K562 (cell line): ENCODE measurements at regions not wholly inside any gene's neighbourhood (a gene's known extent, or its start where the extent isn't known, plus 50 kb on each side); places are given as distances from the start of the nearest gene placed in this dataset.

Experiments
- CBFA2T2 ChIP-seq: fragments of 450-650 bp; conservative IDR thresholded peaks from 2 replicates; pipeline ENCODE4 v1.6.1; 2017; ENCODE audit warnings: mild to moderate bottlenecking
- CBFA2T3 ChIP-seq: fragments of 450-650 bp; IDR thresholded peaks from 2 replicates; pipeline ENCODE4 v1.6.1; 2017
- DNMT1 ChIP-seq: fragments of 450-650 bp; IDR thresholded peaks from 2 replicates; pipeline ENCODE4 v1.6.1; 2016; ENCODE audit warnings: antibody characterized with exemption, mild to moderate bottlenecking
- DPF2 ChIP-seq: fragments of 450-650 bp; IDR thresholded peaks from 2 replicates; pipeline ENCODE4 v1.6.1; 2016
- EHMT2 ChIP-seq: fragments of 450-650 bp; IDR thresholded peaks from 2 replicates; pipeline ENCODE4 v1.6.1; 2018; ENCODE audit warnings: antibody characterized with exemption
- ELF1 ChIP-seq: fragments of 200-800 bp; sonication (Bioruptor generic); IDR thresholded peaks from 2 replicates; pipeline ENCODE4 v1.6.1; 2016; ENCODE audit warnings: missing genetic modification characterization, missing compliant biosample characterization
- ESRRA ChIP-seq: fragments of 450-650 bp; IDR thresholded peaks from 2 replicates; pipeline ENCODE4 v1.6.1; 2014; ENCODE audit warnings: low read depth, mild to moderate bottlenecking, moderate library complexity, borderline replicate concordance
- FOS ChIP-seq: IDR thresholded peaks from 3 replicates; pipeline ENCODE4 v1.6.1; 2011; ENCODE audit not compliant: insufficient read length; ENCODE audit errors: extremely low read depth
- FOSL1 ChIP-seq: fragments of 200-800 bp; sonication (Bioruptor generic); conservative IDR thresholded peaks from 2 replicates; pipeline ENCODE4 v1.6.1; 2016; ENCODE audit warnings: missing genetic modification characterization, missing compliant biosample characterization
- FOXJ3 ChIP-seq: sonication (generic); formaldehyde crosslinking; IDR thresholded peaks from 2 replicates; pipeline ENCODE4 v1.4.0; 2020; ENCODE audit warnings: mild to moderate bottlenecking, missing genetic modification reagents
- GATAD2A ChIP-seq: fragments of 450-650 bp; IDR thresholded peaks from 2 replicates; pipeline ENCODE4 v1.6.1; 2017
- HDAC1 ChIP-seq, 2 experiments: fragments of 450-650 bp; IDR thresholded peaks; 2 replicates each; pipeline ENCODE4 v1.6.1; 2016 to 2017; ENCODE audit warnings: inconsistent platforms in 1 of 2, mild to moderate bottlenecking in 1 of 2, moderate library complexity in 1 of 2
- HMGN3 ChIP-seq: IDR thresholded peaks from 2 replicates; pipeline ENCODE4 v1.6.1; 2011; ENCODE audit warnings: borderline replicate concordance, low read depth, mild to moderate bottlenecking, mixed read lengths, low read length; ENCODE audit not compliant: insufficient read length; ENCODE audit errors: extremely low read depth
- IFI16 ChIP-seq: fragments of 250-450 bp; sonication (Bioruptor Pico); IDR thresholded peaks from 2 replicates; pipeline ENCODE4 v2.1.2; 2022; ENCODE audit warnings: mild to moderate bottlenecking, inconsistent platforms
- KDM1A ChIP-seq, 2 experiments: fragments of 450-650 bp; IDR thresholded peaks; 2 replicates each; pipeline ENCODE4 v1.6.1; 2016; ENCODE audit warnings: mild to moderate bottlenecking in 2 of 2
- MCM2 ChIP-seq: fragments of 450-650 bp; IDR thresholded peaks from 2 replicates; pipeline ENCODE4 v1.6.1; 2017; ENCODE audit warnings: low read depth, mild to moderate bottlenecking
- MIER1 ChIP-seq: fragments of 450-650 bp; IDR thresholded peaks from 2 replicates; pipeline ENCODE4 v1.6.1; 2016; ENCODE audit warnings: antibody characterized with exemption, mild to moderate bottlenecking, low read depth
- MTA1 ChIP-seq: fragments of 450-650 bp; IDR thresholded peaks from 2 replicates; pipeline ENCODE4 v1.6.1; 2017; ENCODE audit warnings: borderline replicate concordance
- NCOA1 ChIP-seq: fragments of 450-650 bp; IDR thresholded peaks from 2 replicates; pipeline ENCODE4 v1.6.1; 2016; ENCODE audit warnings: low read depth
- RCOR1 ChIP-seq, 2 experiments: IDR thresholded peaks; 2 replicates each; pipeline ENCODE4 v1.6.1; 2012; ENCODE audit warnings: low read depth in 2 of 2, low read length in 2 of 2, borderline replicate concordance in 1 of 2, improper control_type of control experiment in 1 of 2
- SMARCC2 ChIP-seq: fragments of 450-650 bp; IDR thresholded peaks from 2 replicates; pipeline ENCODE4 v1.6.1; 2017; ENCODE audit warnings: antibody characterized with exemption, moderate library complexity, mild to moderate bottlenecking, low read depth
- SP1 ChIP-seq: sonication (generic); formaldehyde crosslinking; IDR thresholded peaks from 2 replicates; pipeline ENCODE4 v1.8.1; 2022; ENCODE audit warnings: mild to moderate bottlenecking, missing genetic modification reagents
- SPI1 ChIP-seq: IDR thresholded peaks from 2 replicates; pipeline ENCODE4 v1.6.1; 2011; ENCODE audit warnings: low read depth, low read length, control low read depth, borderline replicate concordance
- TAL1 ChIP-seq: fragments of 450-650 bp; IDR thresholded peaks from 2 replicates; pipeline ENCODE4 v1.6.1; 2016; ENCODE audit warnings: mild to moderate bottlenecking
- TBL1XR1 ChIP-seq, 2 experiments: IDR thresholded peaks; 2 replicates each; pipeline ENCODE4 v1.6.1; 2012; ENCODE audit warnings: improper control_type of control experiment in 2 of 2, low read length in 2 of 2, mild to moderate bottlenecking in 1 of 2
- TEAD4 ChIP-seq, 2 experiments: sonication (generic) in 1 of 2; formaldehyde crosslinking in 1 of 2; IDR thresholded peaks; 2 replicates each; pipeline versions ENCODE4 v1.6.1 to v1.8.0; 2012 to 2022; ENCODE audit warnings: borderline replicate concordance in 1 of 2, inconsistent platforms in 1 of 2, low read length in 1 of 2, mild to moderate bottlenecking in 1 of 2, missing genetic modification reagents in 1 of 2
- TOE1 ChIP-seq, 2 experiments: fragments of 450-650 bp in 1 of 2; sonication (generic) in 1 of 2; formaldehyde crosslinking in 1 of 2; IDR thresholded peaks; 2 replicates each; pipeline versions ENCODE4 v1.7.1 to v1.8.0; 2016 to 2022; ENCODE audit warnings: borderline replicate concordance in 2 of 2, mild to moderate bottlenecking in 2 of 2, antibody characterized with exemption in 1 of 2, inconsistent platforms in 1 of 2, low read depth in 1 of 2, missing genetic modification reagents in 1 of 2, moderate library complexity in 1 of 2
- ZNF146 ChIP-seq: IDR thresholded peaks from one replicate; pipeline ENCODE4 v1.6.1; 2018; ENCODE audit warnings: missing compliant biosample characterization; ENCODE audit not compliant: unreplicated experiment
- ZNF644 ChIP-seq: fragments of 200-800 bp; sonication (Bioruptor generic); IDR thresholded peaks from 2 replicates; pipeline ENCODE4 v1.6.1; 2016; ENCODE audit warnings: low read depth, missing genetic modification characterization, missing compliant biosample characterization
- TF ChIP-seq, protein P1 (sequence below): fragments of 450-650 bp; IDR thresholded peaks from one replicate; pipeline ENCODE4 v1.6.1; 2018; ENCODE audit warnings: mild to moderate bottlenecking, moderate library complexity; ENCODE audit not compliant: partially characterized antibody
- TF ChIP-seq, protein P2 (sequence below): sonication (generic); IDR thresholded peaks from 2 replicates; pipeline ENCODE4 v1.6.1; 2016

DNA sequence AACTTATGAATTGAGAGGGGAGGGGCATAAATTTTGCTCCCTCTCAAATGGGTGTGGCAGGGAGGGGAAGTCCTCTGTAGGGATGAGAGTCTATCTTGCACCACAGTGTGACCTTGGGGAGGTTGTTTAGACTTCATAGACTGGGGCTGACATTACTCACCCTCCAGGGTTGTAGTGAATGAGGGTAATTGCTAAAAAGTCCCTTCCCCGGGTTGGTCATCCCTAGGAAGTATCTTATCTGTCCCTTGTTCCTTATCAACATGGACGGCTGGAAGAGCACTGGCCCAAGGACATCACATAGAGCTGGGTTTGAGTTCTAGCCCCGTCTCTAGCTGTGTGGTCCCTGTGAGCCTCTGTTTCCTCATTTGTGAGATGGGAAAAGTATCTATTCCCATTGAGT is 52.4 kb upstream of the SLC2A1 start (continued):
- TF ChIP-seq, protein P1, sequence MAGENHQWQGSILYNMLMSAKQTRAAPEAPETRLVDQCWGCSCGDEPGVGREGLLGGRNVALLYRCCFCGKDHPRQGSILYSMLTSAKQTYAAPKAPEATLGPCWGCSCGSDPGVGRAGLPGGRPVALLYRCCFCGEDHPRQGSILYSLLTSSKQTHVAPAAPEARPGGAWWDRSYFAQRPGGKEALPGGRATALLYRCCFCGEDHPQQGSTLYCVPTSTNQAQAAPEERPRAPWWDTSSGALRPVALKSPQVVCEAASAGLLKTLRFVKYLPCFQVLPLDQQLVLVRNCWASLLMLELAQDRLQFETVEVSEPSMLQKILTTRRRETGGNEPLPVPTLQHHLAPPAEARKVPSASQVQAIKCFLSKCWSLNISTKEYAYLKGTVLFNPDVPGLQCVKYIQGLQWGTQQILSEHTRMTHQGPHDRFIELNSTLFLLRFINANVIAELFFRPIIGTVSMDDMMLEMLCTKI = no peak
- TF ChIP-seq IFI16 (CRISPR knock-in tag) (no peak), ZNF644 (no peak), TOE1 (IDR thresholded peaks at IDR 0.05; ENCODE audit: borderline replicate concordance) (no peak), TOE1 (CRISPR knock-in tag; IDR thresholded peaks at IDR 0.05; ENCODE audit: borderline replicate concordance, low read depth) (peak; percentile 62; the same call in 1 of the 2 replicates), FOSL1 (tag) (peak; percentile 88), SPI1 (0 out of 2 replicates have a peak, but pooled peaks have one; percentile 49), TAL1 (peak; percentile 27; the same call in 1 of the 2 replicates), TBL1XR1 (IDR thresholded peaks at IDR 0.05; ENCODE audit: low read length in 2 of 2) (peak in 1 of 2 experiments; percentile 32; a peak in 1 of 4 replicates), SP1 (CRISPR knock-in tag) (0 out of 2 replicates have a peak, but pooled peaks have one; percentile 29), FOXJ3 (CRISPR knock-in tag) (no peak), NCOA1 (no peak), GATAD2A (0 out of 2 replicates have a peak, but pooled peaks have one; percentile 25), DPF2 (peak; percentile 66), HDAC1 (IDR thresholded peaks at IDR 0.05) (0 out of 4 replicates have a peak, but pooled peaks of 1 of the 2 experiments have one; percentile 25), ELF1 (tag) (no peak), MIER1 (no peak), MCM2 (no peak), MTA1 (0 out of 2 replicates have a peak, but pooled peaks have one; percentile 25), DNMT1 (no peak), KDM1A (IDR thresholded peaks at IDR 0.05) (peak; percentile 18 to 57; a peak in 2 of 4 replicates), ESRRA (peak; percentile 99), CBFA2T3 (peak; percentile 71), CBFA2T2 (peak; percentile 56), ZNF146 (CRISPR knock-in tag) (no peak), EHMT2 (peak; percentile 38; the same call in 1 of the 2 replicates), RCOR1 (IDR thresholded peaks at IDR 0.05; ENCODE audit: borderline replicate concordance in 1 of 2, low read depth in 2 of 2, low read length in 2 of 2) (peak in 1 of 2 experiments; percentile 76; a peak in 2 of 4 replicates), SMARCC2 (peak; percentile 39; the same call in 1 of the 2 replicates), HMGN3 (no peak), FOS (no peak), TEAD4 (IDR thresholded peaks at IDR 0.05; ENCODE audit: low read length) (peak; percentile 29; the same call in 1 of the 2 replicates), TEAD4 (CRISPR knock-in tag; IDR thresholded peaks at IDR 0.05; ENCODE audit: borderline replicate concordance) (no peak)
- TF ChIP-seq, protein P2, sequence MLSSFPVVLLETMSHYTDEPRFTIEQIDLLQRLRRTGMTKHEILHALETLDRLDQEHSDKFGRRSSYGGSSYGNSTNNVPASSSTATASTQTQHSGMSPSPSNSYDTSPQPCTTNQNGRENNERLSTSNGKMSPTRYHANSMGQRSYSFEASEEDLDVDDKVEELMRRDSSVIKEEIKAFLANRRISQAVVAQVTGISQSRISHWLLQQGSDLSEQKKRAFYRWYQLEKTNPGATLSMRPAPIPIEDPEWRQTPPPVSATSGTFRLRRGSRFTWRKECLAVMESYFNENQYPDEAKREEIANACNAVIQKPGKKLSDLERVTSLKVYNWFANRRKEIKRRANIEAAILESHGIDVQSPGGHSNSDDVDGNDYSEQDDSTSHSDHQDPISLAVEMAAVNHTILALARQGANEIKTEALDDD = 0 out of 2 replicates have a peak, but pooled peaks have one; percentile 26
